ENCODE measurements at regions not wholly inside any gene's neighbourhood (a gene's known extent, or its start where the extent isn't known, plus 50 kb on each side); places are given as distances from the start of the nearest gene placed in this dataset.
"Not testable (repeated sequence)": the region's sequence is repeated elsewhere in the genome, so short reads cannot be mapped to it uniquely, and the experiment has no call there.

DNA sequence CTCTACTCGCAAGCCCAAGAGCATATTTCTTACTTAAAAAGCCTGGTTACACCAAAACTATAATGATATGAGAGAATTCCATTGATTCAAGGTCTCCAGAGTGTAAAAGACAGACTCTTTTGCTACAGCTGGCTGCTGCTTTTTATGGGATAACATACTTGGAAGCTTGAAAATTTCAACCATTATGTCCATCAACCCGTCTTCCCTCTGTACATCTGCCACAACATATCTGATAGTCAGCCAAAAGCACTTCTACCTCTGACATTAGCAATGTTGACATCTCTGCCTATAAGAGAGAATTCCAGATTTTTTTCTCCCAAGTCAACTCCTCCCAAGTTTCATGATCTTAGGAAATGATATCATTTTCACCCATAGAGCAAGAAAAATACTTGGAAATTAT is 54.4 kb upstream of the IQCM start:
- H3K27ac ChIP-seq, result no peak overlapping the region
- DNase-seq (ENCODE audit: low read depth, low spot score), result no peak

DNA sequence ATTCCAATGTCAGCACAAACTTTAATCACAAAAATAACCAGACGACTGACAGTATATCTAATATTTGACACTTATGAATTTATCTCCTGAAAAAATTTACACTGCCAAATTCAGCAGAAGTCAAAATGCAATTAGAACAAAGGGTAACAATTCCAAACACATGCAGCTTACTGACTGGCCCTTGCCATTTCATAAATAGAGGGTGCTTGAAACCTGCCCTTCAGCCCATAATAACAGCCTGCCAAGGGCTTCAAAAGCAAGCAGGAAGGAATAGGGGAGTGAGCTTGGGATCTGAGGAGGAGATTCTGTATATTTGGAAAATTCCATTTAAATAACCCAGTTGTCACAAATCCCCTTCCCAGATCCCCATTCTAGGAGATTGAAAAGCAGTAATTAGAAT is 66.1 kb upstream of the IQCM start:
- no peak overlapping the region for H3K27ac ChIP-seq

GRCh38 chr4:149882251-149882650 is 66.6 kb upstream of the IQCM start:
- no peak overlapping the region for H3K27ac ChIP-seq
- DNase-seq (ENCODE audit: low read depth, low spot score), result no peak

More for the DNA sequence above, 66.1 kb upstream of the IQCM start:
- no peak for DNase-seq (ENCODE audit: low read depth, low spot score)

DNA sequence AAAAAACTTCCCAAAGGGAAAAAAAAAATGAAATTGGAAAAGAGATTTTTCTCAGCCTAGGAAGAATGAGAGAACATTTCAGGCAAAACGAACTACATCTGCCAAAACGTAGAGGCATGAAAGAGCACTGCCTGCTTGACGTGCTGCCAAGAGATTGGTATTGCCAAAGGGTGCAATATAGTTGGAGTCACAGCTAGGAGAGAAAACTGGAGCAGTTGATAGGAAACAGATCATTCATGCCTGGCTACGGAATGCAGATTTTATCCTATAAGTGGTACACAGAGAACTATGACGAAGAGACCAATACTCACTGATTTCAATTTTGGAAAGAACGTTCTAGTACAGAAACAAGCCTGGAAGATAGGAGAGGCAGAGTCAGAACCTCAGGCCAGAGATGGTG is 68.4 kb upstream of the IQCM start:
- H3K27ac ChIP-seq, result no peak overlapping the region
- no peak for DNase-seq (ENCODE audit: low read depth, low spot score)

DNA sequence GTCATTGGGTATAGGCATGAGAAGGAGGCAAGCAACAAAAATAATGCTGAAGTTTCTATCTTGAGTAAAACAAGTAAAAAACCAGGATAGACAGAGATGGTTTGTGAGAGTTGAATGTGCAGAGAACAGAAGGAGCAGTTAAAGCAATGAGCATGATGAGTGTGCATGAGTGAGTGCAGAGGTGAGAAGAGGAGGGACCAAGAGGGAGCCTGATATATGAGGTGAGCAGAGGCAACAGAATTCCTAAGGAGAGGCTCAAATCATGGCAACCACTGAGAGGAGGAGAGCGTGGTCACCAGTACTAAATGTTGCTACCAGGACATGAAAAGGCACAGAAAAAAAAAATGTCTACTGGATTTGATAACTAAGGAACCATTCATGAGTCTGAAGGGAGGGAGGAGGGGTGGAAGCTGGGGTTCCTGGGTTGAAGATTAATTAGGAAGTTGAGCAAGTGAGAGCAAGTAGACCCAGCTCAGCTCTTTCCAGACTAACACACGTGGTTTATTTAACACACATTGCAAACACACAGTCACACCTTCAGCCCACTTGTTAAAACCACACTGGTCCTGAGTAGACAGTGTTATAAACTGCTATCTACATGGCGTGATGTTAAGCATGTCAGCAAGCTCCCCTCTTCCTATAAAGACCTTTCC is 69.0 kb upstream of the IQCM start:
- no peak overlapping the region for H3K27ac ChIP-seq
- DNase-seq (ENCODE audit: low read depth, low spot score), result no peak

DNA sequence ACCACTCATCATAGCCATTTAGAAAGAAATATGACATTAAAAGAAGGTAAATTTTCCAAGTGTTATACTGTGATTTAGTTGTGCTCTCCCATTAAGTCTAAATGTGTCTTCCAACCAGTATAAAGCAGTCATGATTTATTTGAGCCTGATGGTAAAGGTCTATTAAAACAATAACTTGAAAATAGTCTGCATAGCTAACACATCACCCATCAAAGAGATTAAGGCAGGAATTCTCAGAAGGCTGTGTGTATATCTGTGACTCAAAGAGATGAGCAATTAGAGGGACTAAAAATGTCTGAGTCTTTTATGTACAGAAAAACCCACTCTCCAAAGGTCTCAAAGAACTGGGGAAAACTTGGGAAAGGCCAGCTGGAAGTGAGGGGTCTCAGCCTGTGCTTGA is 70.3 kb upstream of the IQCM start:
- H3K27ac ChIP-seq, result peak overlapping the region; percentile 7
- DNase-seq (ENCODE audit: low read depth, low spot score), result peak; percentile 18

DNA sequence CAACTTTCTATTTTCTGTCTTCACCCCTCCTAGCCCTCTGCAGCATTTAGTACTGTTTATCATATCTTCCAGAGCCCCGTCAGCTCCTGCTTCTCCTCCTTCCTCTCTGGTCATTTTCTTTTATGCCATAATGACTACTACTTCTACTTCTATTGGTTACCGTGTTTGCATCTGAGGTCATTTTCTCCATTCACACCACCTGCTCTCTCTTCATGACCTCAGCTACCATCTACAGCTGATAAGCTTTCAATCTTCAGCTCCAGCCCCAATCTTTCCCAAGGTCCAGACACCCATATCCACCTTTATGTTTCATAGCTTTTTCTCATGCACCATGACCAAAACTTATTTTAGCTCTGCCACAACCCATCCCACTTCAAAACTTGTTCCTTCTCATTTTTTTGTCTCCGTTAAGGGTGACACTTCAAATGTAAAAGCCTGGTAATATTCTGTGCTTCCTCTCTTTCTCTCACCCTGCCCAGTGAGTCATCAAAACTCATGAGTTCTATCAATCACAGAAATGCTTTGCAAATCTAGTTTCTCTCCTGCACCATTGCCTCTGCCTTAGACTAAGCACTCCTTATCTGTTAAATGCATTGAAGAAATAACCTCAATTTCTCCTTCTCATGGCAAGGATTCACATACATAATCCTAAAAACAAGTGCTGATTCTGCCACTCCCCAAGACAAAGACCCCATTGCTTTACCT is 71.3 kb upstream of the IQCM start:
- DNase-seq (ENCODE audit: low read depth, low spot score), result no peak
- H3K27ac ChIP-seq, result peak overlapping the region; percentile 7

DNA sequence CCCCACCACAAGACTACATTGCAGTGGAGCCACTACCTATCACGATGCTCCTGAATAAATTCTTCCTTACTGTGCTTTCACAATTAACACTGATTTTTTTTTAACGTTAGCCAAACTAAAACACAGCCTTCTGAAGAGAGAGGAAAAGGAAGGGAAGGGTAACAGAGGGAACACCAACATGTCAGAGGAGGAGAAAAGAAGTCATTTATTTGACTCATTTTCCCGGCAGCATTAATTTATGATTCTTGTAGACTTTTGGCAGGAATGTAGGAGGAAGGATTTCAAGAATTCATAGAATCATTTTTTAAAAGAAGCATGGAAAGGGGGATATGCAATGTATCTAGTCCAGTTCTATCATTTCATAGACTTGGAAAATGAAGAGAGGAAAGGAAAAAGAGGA is 74.3 kb upstream of the IQCM start:
- H3K27ac ChIP-seq, result no peak overlapping the region
- no peak for DNase-seq (ENCODE audit: low read depth, low spot score)

GRCh38 chr4:149890531-149890930 is 74.9 kb upstream of the IQCM start:
- no peak for DNase-seq (ENCODE audit: low read depth, low spot score)
- H3K27ac ChIP-seq, result no peak overlapping the region

DNA sequence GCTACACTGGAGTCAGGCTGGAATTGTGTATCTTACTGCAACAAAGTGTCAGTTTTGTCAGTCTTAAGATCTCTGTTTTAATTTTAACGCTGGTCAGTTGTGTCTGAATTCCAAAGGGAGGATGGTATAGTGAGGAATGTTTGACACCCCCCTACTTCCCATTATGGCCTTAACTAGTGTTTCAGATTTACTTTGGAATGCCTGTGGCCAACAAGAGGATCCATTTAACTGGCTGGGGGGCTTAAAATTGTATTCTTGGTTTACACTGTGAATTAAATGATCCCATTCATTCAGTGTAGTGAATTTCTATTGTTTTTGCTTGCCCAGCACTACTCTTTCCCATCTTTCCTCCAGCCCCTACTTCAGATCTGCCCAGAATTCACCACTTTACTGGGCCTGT is 75.8 kb upstream of the IQCM start:
- no peak overlapping the region for H3K27ac ChIP-seq
- no peak for DNase-seq (ENCODE audit: low read depth, low spot score)

DNA sequence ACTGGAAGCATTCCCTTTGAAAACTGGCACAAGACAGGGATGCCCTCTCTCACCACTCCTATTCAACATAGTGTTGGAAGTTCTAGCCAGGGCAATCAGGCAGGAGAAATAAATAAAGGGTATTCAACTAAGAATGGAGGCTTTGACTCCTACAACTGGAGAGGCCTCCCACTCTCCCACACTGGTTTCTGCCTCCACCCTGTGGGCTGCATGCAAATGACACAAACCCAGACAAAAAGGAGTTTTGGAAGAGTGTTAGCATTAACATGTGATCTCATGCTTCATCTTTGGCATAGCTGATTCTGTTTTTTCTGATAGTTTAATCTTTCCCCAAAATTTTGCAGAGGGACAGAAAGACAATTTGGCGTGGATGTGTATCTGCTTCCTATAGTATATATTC is 80.8 kb upstream of the IQCM start:
- DNase-seq (ENCODE audit: low read depth, low spot score), result no peak
- H3K27ac ChIP-seq, result no peak overlapping the region

DNA sequence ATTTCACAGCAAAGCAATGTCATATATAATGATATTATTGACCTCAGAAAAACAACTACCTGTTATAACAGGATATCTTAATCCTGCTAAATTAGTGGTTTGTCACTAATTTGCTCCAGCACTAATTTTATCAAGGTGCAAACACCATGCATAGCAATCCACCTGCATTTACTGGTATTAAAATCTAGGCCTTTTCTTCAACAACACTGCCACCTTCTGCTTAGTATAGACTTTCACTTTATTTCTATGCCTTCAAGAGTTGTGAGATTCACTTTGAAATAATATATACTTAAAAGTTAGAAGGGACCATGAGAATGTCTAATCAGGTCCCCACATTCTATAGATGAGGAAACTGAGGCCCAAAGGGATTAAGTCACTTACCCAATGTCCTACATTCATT is 82.1 kb upstream of the IQCM start:
- DNase-seq (ENCODE audit: low read depth, low spot score), result no peak
- H3K27ac ChIP-seq, result no peak overlapping the region

DNA sequence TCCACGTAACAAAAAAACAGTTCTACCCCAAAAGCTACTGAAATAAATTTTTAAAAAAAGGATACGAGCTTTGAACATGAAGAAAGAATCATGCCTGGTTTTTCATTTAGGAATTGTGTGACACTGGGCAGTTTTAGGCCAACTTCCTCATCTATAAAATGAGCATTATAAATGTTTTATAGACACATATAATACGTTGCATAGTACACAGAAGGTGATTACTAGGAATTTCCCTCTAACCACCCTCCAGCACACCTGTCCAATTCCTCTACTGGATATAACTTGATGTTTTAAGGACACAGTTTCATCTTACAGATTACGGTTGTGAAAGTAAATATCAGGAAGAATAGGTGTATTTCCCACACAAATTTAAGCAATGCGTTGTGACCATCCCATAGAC is 85.5 kb upstream of the IQCM start:
- DNase-seq (ENCODE audit: low read depth, low spot score), result no peak

DNA sequence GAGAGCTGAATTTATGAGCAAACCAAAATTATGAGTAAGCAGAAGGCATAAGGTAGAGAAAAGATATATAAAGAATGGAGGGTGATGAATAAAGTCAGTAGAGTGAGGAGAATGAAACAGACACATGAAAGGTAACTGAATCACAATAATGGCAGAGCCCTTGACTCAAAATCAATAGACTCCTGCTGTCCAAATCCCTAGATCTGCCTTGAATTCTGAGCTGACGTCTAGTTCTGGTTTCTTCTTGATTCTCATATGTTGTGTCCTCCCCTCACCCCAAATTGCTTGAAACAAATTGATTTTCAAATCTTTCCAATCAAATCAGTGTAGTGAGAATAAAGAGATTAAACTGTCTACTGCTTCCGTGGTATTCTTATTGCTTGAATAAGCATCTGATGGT is 86.6 kb upstream of the IQCM start:
- DNase-seq (ENCODE audit: low read depth, low spot score), result no peak
- no peak overlapping the region for H3K27ac ChIP-seq

More for the DNA sequence above, 85.5 kb upstream of the IQCM start:
- H3K27ac ChIP-seq, result no peak overlapping the region

- H3K27ac ChIP-seq, result no peak overlapping the region
- DNase-seq (ENCODE audit: low read depth, low spot score), result no peak
Measured at GRCh38 chr4:149910177-149910576, 94.5 kb upstream of the IQCM start.

DNA sequence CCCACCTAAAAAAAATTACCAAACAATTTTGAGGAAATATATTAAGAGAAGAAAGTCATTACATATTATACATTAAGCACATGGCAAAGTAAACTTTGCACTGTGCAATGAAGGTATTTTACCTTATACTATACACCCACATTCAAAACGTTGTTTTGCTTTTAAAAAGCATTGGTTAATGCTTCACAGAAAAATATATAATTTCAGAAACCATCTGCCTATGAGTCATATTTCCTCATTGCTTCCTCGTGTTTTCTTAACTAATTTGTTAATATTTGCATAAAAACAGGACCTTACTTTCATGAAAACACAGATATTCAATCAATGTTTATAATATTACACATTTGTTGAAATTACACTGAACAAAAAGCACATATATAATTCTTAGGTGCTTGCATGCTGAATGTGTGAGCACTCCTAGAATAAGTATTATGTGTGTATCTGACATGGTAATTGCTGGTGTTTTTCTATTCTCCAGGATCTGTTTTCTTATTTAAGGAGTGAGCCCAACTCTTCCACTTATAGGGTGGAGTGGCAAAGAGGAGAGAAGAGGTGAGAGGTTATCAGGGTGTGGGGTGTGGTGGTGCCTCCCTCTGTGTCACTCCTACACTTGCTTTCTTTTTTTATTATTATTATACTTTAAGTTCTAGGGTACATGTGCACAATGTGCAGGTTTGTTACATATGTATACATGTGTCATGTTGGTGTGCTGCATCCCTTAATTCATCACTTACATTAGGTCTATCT is 95.1 kb upstream of the IQCM start:
- DNase-seq (ENCODE audit: low read depth, low spot score), result no peak
- H3K27ac ChIP-seq, result no peak overlapping the region

- no peak for DNase-seq (ENCODE audit: low read depth, low spot score)
- no peak overlapping the region for H3K27ac ChIP-seq
Measured at GRCh38 chr4:149911354-149911753, 95.7 kb upstream of the IQCM start.

GRCh38 chr4:149912000-149912399 is 96.4 kb upstream of the IQCM start:
- DNase-seq (ENCODE audit: low read depth, low spot score), result peak; percentile 18
- H3K27ac ChIP-seq, result no peak overlapping the region

DNA sequence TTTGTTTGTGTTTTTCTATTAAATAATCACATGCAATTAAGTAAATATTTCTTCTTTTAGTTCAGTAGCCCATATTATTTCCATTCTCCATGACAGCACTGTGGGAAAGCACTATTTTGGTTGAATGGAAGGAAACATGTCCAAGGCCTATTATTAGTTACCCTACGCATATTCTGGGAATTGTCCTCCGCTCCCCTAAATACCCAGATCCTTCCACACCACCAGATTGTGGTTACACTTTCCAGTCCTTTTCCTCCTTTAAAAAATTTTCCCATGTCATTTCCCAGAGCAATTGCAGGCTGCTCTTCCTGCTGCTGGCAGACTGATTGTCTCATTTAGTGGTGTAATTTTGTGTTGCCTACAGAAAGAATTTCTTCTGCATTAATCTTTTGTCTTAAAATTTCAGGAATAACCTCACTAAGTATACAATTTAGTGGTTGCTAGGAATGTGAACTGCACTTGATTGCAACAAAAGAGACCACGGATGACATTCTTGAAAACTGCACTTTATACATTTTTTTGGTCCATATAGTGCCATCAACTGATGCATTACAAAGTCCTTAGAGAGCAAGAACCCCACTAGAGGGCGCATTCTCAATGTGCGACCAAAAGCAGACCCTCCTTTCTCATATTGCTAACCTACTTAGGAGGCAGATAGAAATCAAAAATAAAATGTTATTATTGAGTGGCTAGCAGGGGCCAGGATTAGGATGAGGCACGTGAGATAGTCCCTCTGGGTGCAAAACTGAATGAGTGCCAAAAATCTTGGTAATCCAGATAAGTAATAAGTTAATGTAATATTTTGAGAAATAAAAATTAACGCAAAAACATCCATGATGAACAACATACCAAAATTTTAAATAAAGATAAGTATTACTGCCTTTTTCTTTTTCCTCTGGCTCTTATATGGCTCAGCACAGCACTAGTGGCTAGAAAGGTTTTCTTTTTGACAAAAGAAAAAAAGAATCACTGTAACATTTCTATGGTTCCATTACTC is 98.8 kb upstream of the IQCM start:
- DNase-seq (ENCODE audit: low read depth, low spot score), result no peak
- H3K27ac ChIP-seq, result no peak overlapping the region

DNA sequence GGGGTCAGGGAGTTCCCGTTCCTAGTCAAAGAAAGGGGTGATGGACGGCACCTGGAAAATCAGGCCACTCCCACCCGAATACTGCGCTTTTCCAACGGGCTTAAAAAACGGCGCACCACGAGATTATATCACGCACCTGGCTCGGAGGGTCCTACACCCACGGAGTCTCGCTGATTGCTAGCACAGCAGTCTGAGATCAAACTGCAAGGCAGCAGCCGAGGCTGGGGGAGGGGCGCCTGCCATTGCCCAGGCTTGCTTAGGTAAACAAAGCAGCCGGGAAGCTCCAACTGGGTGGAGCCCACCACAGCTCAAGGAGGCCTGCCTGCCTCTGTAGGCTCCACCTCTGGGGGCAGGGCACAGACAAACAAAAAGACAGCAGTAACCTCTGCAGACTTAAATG is 100.1 kb upstream of the IQCM start:
- DNase-seq (ENCODE audit: low read depth, low spot score); H3K27ac ChIP-seq: not testable (repeated sequence)

All from epithelial cell of prostate (primary cell).